ENCODE measurements at regions not wholly inside any gene's neighbourhood (a gene's known extent, or its start where the extent isn't known, plus 50 kb on each side); places are given as distances from the start of the nearest gene placed in this dataset.

- H3K27ac Mint-ChIP-seq (ENCODE audit: unreplicated experiment): no peak overlapping the region
Observed at GRCh38 chr3:103684904-103685303, 1250.1 kb downstream of the ZPLD1 start.

DNA sequence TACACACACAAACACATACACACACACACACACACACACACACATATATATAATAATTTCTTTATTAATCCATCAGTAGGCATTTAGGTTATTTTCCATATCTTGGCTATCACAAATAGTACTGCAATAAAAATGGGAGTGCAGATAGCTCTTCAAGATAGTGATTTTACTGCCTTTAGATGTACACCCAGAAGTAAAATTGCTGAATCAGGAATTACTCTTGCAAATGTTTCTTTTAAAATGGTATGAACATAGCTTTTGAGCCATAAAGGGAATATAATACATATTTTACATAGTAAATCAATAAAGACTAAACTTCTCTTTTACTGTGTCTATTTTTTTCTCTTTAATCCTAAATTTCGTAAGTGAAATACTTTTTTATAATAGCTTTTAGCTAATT is 1251.1 kb downstream of the ZPLD1 start:
- Mint-ChIP-seq H3K4me1 (ENCODE audit: unreplicated experiment) (no peaks in the 10 kb centered on the region), H3K36me3 (ENCODE audit: unreplicated experiment) (no peaks in the 10 kb centered on the region), H3K27ac (ENCODE audit: unreplicated experiment) (no peak overlapping the region), H3K4me3 (ENCODE audit: unreplicated experiment) (no peak overlapping the region), H3K9me3 (ENCODE audit: unreplicated experiment) (no peaks in the 10 kb centered on the region), H3K27me3 (ENCODE audit: unreplicated experiment) (peaks cover 3% of the 10 kb centered on the region)
- no peak for TF ChIP-seq CTCF (IDR thresholded peaks at IDR 0.05)
- no peak for DNase-seq (ENCODE audit: extremely low spot score, unreplicated experiment)

More at GRCh38 chr3:103684904-103685303, 1250.1 kb downstream of the ZPLD1 start:
- no peaks in the 10 kb centered on the region for H3K4me1 Mint-ChIP-seq (ENCODE audit: unreplicated experiment)
- no peak for TF ChIP-seq CTCF (IDR thresholded peaks at IDR 0.05)
- no peak overlapping the region for H3K4me3 Mint-ChIP-seq (ENCODE audit: unreplicated experiment)
- peaks cover 3% of the 10 kb centered on the region for H3K27me3 Mint-ChIP-seq (ENCODE audit: unreplicated experiment)
- H3K9me3 Mint-ChIP-seq (ENCODE audit: unreplicated experiment): no peaks in the 10 kb centered on the region
- DNase-seq (ENCODE audit: extremely low spot score, unreplicated experiment): no peak
- no peaks in the 10 kb centered on the region for H3K36me3 Mint-ChIP-seq (ENCODE audit: unreplicated experiment)

DNA sequence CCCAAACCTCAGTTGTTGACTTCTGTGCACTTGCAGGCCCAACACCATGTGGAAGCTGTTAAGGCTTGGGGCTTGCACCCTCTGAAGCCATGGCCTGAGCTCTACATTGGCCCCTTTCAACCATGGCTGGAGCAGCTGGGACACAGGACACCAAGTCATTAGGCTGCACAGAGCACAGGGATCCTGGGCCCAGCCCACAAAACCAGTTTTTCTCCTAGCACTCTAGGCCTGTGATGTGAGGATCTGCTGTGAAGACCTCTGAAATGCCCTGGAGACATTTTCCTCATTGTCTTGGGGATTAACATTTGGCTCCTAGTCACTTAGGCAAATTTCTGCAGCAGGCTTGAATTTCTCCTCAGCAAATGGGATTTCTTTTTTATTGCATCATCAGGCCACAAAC is 1255.7 kb downstream of the ZPLD1 start:
- H3K4me3 Mint-ChIP-seq (ENCODE audit: unreplicated experiment): no peak overlapping the region
- DNase-seq (ENCODE audit: extremely low spot score, unreplicated experiment): no peak
- no peaks in the 10 kb centered on the region for H3K4me1 Mint-ChIP-seq (ENCODE audit: unreplicated experiment)
- H3K36me3 Mint-ChIP-seq (ENCODE audit: unreplicated experiment): no peaks in the 10 kb centered on the region
- H3K27ac Mint-ChIP-seq (ENCODE audit: unreplicated experiment): no peak overlapping the region
- H3K27me3 Mint-ChIP-seq (ENCODE audit: unreplicated experiment): no peaks in the 10 kb centered on the region
- TF ChIP-seq CTCF (IDR thresholded peaks at IDR 0.05): no peak
- H3K9me3 Mint-ChIP-seq (ENCODE audit: unreplicated experiment): no peaks in the 10 kb centered on the region

DNA sequence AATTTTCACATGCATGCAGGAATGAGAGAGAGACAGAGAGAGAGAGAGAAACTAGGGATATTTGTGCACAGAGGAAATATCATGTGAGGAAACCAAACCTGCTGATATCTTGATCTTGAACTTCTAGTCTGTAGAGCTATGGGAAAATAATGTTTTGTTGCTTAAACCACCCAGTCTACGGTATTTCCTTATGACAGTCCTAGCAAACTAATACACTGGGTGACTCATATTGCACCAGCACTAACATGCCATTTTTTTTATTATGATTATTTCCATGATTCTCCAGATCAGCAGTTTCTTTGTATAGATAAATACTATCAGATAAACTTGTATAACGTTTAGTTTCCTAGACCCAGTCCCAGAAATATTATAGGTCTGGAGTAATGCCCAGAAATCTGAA is 1259.0 kb downstream of the ZPLD1 start:
- no peak for TF ChIP-seq CTCF (IDR thresholded peaks at IDR 0.05)
- Mint-ChIP-seq H3K36me3 (ENCODE audit: unreplicated experiment) (no peaks in the 10 kb centered on the region), H3K4me3 (ENCODE audit: unreplicated experiment) (no peak overlapping the region), H3K9me3 (ENCODE audit: unreplicated experiment) (no peaks in the 10 kb centered on the region), H3K27ac (ENCODE audit: unreplicated experiment) (no peak overlapping the region), H3K4me1 (ENCODE audit: unreplicated experiment) (no peaks in the 10 kb centered on the region), H3K27me3 (ENCODE audit: unreplicated experiment) (no peaks in the 10 kb centered on the region)
- DNase-seq (ENCODE audit: extremely low spot score, unreplicated experiment): no peak

GRCh38 chr3:103698646-103699045 is 1263.8 kb downstream of the ZPLD1 start:
- no peak overlapping the region for H3K4me3 Mint-ChIP-seq (ENCODE audit: unreplicated experiment)
- peaks cover 2% of the 10 kb centered on the region for H3K27me3 Mint-ChIP-seq (ENCODE audit: unreplicated experiment)
- no peak for TF ChIP-seq CTCF (IDR thresholded peaks at IDR 0.05)
- H3K4me1 Mint-ChIP-seq (ENCODE audit: unreplicated experiment): no peaks in the 10 kb centered on the region
- H3K27ac Mint-ChIP-seq (ENCODE audit: unreplicated experiment): no peak overlapping the region
- no peak for DNase-seq (ENCODE audit: extremely low spot score, unreplicated experiment)
- no peaks in the 10 kb centered on the region for H3K36me3 Mint-ChIP-seq (ENCODE audit: unreplicated experiment)
- no peaks in the 10 kb centered on the region for H3K9me3 Mint-ChIP-seq (ENCODE audit: unreplicated experiment)
